ENCODE measurements at regions not wholly inside any gene's neighbourhood (a gene's known extent, or its start where the extent isn't known, plus 50 kb on each side); places are given as distances from the start of the nearest gene placed in this dataset.

DNA sequence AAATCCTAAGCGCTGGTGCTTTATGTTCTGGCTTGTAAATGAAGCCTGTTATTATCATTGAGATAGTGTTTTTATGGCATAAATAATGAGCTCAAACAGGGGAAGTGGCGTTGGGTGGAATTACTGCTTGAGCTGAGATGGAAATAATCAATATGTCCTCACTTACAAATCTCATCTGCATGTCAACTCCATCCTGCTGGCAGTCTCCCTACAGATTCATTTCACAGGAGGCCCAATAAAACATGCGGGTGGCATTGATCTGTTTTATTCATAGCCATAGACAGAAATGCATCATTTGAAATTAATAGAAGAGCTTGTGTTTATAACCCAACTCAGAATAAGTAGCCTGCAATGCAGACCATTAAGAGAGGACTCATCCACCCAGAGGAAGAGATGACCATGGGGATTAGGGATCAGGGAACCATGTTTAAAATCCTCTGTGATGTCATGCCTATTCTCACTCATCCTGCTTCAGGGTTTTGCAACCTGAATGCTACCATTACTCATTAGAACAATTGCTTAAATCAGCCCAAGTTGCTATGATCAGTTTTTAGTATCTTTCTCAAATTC, 680.4 kb downstream of the TLR4 start:
- TF ChIP-seq CTCF (IDR thresholded peaks at IDR 0.05), result no peak
- TF ChIP-seq EZH2 (IDR thresholded peaks at IDR 0.05), result no peak
